ENCODE measurements at regions not wholly inside any gene's neighbourhood (a gene's known extent, or its start where the extent isn't known, plus 50 kb on each side); places are given as distances from the start of the nearest gene placed in this dataset.

GRCh38 chr9:1490341-1491232 lies 440.4 kb downstream of the DMRT2 start:
- TF ChIP-seq CTCF (IDR thresholded peaks at IDR 0.05) (no peak), POLR2A (IDR thresholded peaks at IDR 0.05) (no peak)

All from Peyer's patch (tissue), 4 donors.